ENCODE measurements at regions not wholly inside any gene's neighbourhood (a gene's known extent, or its start where the extent isn't known, plus 50 kb on each side); places are given as distances from the start of the nearest gene placed in this dataset.

- Histone ChIP-seq H3K9ac (ENCODE audit: low read length) (no peak overlapping the region), H3K4me2 (ENCODE audit: low read depth, low read length, poor library complexity, severe bottlenecking) (no peak overlapping the region), H4K20me1 (ENCODE audit: low read depth, low read length) (no peaks in the 10 kb centered on the region), H3K79me2 (ENCODE audit: insufficient read depth, low read length) (no peaks in the 10 kb centered on the region), H3K9me2 (replicated peaks; ENCODE audit: insufficient read depth, low read length) (no peaks in the 10 kb centered on the region), H3K27ac (ENCODE audit: low read depth, low read length) (no peak overlapping the region), H3K36me3 (ENCODE audit: low read length) (no peaks in the 10 kb centered on the region), H3K27me3 (ENCODE audit: low read length) (no peaks in the 10 kb centered on the region), H2AFZ (ENCODE audit: low read depth, low read length, severe bottlenecking) (no peak overlapping the region), H3K9me3 (ENCODE audit: insufficient read depth, low read length) (no peaks in the 10 kb centered on the region), H3F3A (ENCODE audit: insufficient read depth) (no peaks in the 10 kb centered on the region), H3K4me3 (ENCODE audit: insufficient read depth, low read length, poor library complexity, severe bottlenecking) (no peak overlapping the region)
- no peak for TF ChIP-seq EZH2phosphoT487 (conservative IDR thresholded peaks at IDR 0.05; ENCODE audit: low read length)
- no peak for TF ChIP-seq CTCF (IDR thresholded peaks at IDR 0.05; ENCODE audit: insufficient read depth, low read length, poor library complexity, severe bottlenecking)
Observed at GRCh38 chr13:47038188-47038587, 141.3 kb upstream of the HTR2A start.

- Histone ChIP-seq H3K4me2 (ENCODE audit: low read depth, low read length, poor library complexity, severe bottlenecking) (no peak overlapping the region), H3K79me2 (ENCODE audit: insufficient read depth, low read length) (no peaks in the 10 kb centered on the region), H3F3A (ENCODE audit: insufficient read depth) (no peaks in the 10 kb centered on the region), H2AFZ (ENCODE audit: low read depth, low read length, severe bottlenecking) (no peak overlapping the region), H3K4me3 (ENCODE audit: insufficient read depth, low read length, poor library complexity, severe bottlenecking) (no peak overlapping the region), H3K9ac (ENCODE audit: low read length) (no peak overlapping the region), H3K27me3 (ENCODE audit: low read length) (no peaks in the 10 kb centered on the region), H3K9me3 (ENCODE audit: insufficient read depth, low read length) (no peaks in the 10 kb centered on the region), H3K36me3 (ENCODE audit: low read length) (no peaks in the 10 kb centered on the region), H3K9me2 (replicated peaks; ENCODE audit: insufficient read depth, low read length) (no peaks in the 10 kb centered on the region), H3K27ac (ENCODE audit: low read depth, low read length) (no peak overlapping the region), H4K20me1 (ENCODE audit: low read depth, low read length) (no peaks in the 10 kb centered on the region)
- TF ChIP-seq EZH2phosphoT487 (conservative IDR thresholded peaks at IDR 0.05; ENCODE audit: low read length) (no peak), CTCF (IDR thresholded peaks at IDR 0.05; ENCODE audit: insufficient read depth, low read length, poor library complexity, severe bottlenecking) (no peak)
Observed at GRCh38 chr13:47036294-47037008, 139.6 kb upstream of the HTR2A start.

- Histone ChIP-seq H3K4me3 (ENCODE audit: insufficient read depth, low read length, poor library complexity, severe bottlenecking) (no peak overlapping the region), H3K4me2 (ENCODE audit: low read depth, low read length, poor library complexity, severe bottlenecking) (no peak overlapping the region)
Observed at GRCh38 chr13:47033216-47033615, 136.4 kb upstream of the HTR2A start.

More at GRCh38 chr13:47033216-47033615, 136.4 kb upstream of the HTR2A start:
- no peaks in the 10 kb centered on the region for H4K20me1 ChIP-seq (ENCODE audit: low read depth, low read length)
- H3K27me3 ChIP-seq (ENCODE audit: low read length) = no peaks in the 10 kb centered on the region
- H3F3A ChIP-seq (ENCODE audit: insufficient read depth) = no peaks in the 10 kb centered on the region
- no peaks in the 10 kb centered on the region for H3K9me2 ChIP-seq (replicated peaks; ENCODE audit: insufficient read depth, low read length)
- no peaks in the 10 kb centered on the region for H3K9me3 ChIP-seq (ENCODE audit: insufficient read depth, low read length)
- no peak overlapping the region for H3K27ac ChIP-seq (ENCODE audit: low read depth, low read length)
- no peak overlapping the region for H3K9ac ChIP-seq (ENCODE audit: low read length)
- TF ChIP-seq EZH2phosphoT487 (conservative IDR thresholded peaks at IDR 0.05; ENCODE audit: low read length) = no peak
- TF ChIP-seq CTCF (IDR thresholded peaks at IDR 0.05; ENCODE audit: insufficient read depth, low read length, poor library complexity, severe bottlenecking) = no peak
- no peaks in the 10 kb centered on the region for H3K79me2 ChIP-seq (ENCODE audit: insufficient read depth, low read length)
- H3K36me3 ChIP-seq (ENCODE audit: low read length) = no peaks in the 10 kb centered on the region
- H2AFZ ChIP-seq (ENCODE audit: low read depth, low read length, severe bottlenecking) = no peak overlapping the region
